Hypothalamus (tissue), 51 donors: ENCODE measurements at regions not wholly inside any gene's neighbourhood (a gene's known extent, or its start where the extent isn't known, plus 50 kb on each side); places are given as distances from the start of the nearest gene placed in this dataset.

ENCODE experiments used
- DNase-seq, 51 donors: peaks; one replicate each; lab custom pipeline; 2025; lab: John Stamatoyannopoulos, UW

DNA sequence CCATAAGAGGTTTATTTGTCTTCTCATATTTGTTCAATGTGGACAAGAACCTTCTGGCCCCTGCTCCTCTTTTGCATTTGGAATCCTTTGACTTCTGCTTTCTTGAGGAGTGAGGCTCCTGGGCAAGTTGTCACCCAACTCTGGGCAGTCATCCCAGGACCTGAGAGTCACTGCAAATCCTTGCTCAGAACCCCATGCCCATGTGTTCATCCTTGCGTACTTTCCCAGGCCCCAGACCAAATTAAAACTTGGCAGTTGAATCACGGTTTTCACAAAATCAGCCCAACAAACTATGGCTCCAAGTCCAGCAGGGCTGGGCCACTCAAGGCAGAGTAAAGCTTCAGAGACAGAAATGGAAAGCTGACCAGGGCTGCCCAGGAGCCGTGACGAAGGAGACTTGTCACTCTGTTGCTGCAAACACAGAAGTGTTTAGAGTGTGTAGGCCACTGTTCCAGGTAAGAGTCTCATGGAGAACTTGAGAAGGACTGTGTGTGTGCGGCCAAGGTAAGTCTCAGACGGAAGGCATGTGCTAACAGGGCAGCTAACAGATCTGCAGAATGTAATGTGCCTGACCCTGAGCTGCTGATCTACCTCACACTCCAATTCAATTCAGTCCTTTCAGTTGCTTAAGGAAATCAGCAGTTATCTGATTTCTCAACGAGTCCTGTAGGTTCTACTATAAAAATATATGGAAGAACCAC lies 549.4 kb upstream of the HS6ST1 start:
- DNase-seq: peak in 12 of 51 donors; percentile 4 to 44 (median 15)

- no peak for DNase-seq
Measured at GRCh38 chr2:128868686-128869551, 550.3 kb upstream of the HS6ST1 start.

- no peak for DNase-seq
Measured at GRCh38 chr2:128874608-128875007, 555.9 kb upstream of the HS6ST1 start.

DNA sequence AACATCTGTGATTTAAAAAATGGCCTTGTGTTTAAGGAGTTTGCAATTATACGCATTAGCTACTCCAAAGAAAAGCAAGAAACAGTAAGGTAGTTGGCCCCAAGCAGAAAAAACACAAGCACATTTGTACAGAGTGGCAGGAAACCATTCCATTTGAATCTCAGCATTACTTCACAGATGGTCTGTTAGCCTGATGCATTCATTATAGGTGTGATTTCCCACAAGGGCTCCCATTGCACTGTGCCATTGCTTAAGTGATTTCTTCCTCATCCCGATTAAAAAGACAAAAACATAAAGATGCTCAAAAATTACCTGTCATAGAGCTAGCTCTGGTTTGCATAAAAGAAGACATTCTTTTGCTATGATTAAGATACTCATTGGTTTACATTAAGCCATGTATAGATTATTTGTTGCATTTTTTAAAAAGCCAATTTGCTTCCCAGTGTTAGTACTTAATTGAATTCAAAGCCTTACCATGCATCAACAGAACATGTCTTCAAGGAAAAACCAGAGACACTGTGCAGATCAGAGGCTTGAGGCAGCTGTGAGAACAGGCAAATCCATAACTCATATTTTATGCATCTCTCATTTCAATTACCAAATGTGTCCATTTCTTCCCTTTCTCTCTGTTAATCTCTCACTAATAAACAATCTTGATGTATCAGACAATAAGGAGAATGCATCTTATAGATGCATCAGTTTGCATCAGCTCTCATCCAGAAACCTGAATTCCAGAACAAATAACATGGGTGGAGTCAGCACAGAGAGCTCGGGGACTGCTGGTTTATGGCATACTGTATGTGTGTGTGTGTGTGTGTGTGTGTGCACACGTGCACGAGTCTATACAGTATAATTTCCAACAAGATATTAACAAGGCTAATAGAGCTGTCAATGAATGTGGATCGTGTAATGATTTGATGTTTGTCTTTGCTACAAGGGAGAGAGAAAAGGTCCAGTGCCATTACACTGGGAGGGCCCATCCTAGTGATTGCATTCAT lies 558.6 kb upstream of the HS6ST1 start:
- no peak for DNase-seq

- DNase-seq: no peak
Measured at GRCh38 chr2:128879161-128879560, 560.5 kb upstream of the HS6ST1 start.

- no peak for DNase-seq
Measured at GRCh38 chr2:128894896-128895295, 576.2 kb upstream of the HS6ST1 start.

DNA sequence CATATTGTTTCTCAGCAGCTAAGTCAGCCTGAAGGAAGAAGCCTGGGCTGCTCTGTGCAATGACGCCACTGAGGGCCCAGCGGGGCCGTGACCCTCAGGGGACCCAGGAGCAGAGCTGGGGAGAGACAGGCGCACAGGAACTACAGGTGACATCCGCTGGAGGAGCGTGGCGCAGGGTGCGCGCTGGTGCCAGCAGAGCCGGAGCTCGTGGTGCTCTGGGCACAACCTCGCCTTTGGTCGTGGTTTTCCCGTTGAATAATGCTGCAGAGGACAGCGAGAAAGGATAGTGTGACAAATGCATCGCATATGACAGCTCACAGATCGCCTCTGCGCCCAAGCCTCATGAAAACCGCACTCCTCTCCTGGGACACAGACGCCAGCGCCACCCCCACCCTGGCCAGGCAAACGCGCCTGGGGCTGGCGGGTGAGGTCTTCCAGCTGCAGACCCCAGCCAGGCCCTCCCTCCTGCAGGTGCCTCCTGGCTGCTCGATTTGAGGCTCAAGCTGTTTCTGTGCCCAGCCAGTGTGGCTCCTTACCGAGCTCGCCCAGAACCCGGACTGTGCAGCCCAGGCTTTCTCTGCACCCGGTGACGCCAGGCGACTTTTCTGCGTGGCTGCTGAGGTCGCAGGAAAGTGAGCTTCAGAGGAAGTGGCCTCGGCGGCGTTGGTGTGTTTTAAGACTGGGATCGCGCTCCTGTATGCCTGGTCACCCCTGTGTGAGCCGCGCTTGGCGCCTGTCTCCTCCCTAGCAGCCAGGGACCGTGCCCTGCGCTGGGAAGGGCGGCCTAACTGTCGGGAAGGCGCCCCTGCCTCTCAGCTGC lies 583.1 kb upstream of the HS6ST1 start:
- peak in 1 of 51 donors; percentile 5 for DNase-seq

DNA sequence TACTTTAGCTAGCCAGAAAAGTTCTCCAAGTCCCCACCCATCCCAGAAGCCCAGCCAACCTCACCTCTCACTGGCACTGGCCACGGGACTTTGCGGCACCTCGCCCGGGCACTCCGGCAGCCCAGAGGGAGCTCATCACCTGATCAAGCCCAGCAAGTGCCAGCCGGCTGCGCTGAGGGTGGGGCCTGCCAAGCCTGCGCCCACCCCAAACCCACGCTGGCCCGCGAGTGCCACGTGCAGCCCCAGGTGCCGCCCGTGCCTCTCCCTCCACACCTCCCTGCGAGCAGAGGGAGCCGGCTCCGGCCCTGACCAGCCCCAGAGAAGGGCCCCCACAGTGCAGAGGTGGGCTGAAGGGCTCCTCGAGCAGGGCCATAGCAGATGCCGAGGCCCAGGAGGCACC lies 585.0 kb upstream of the HS6ST1 start:
- no peak for DNase-seq

GRCh38 chr2:128911276-128911675 lies 592.6 kb upstream of the HS6ST1 start:
- DNase-seq: no peak

GRCh38 chr2:128914320-128914719 lies 595.7 kb upstream of the HS6ST1 start:
- no peak for DNase-seq

- DNase-seq: no peak
Measured at GRCh38 chr2:128921751-128922150, 603.1 kb upstream of the HS6ST1 start.

DNA sequence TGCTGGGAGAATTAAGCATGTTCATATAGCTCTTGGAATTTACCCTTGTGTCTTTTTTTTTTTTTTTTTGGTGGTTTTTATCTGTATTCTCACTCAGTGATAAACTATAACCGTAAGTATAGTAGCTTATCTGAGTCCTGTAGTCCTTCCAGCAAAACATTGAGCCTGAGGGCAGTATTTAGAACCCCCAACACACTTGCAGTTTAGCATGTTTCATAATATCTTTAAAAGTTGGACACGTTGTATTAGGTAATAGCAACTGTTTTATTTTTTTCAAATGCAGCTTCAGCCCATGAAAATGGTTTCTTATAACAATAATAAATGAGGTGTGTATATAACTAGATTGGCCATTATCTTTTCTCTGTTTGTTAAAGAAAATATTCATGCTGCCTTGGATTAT lies 603.5 kb upstream of the HS6ST1 start:
- DNase-seq: no peak

GRCh38 chr2:128925631-128926030 lies 607.0 kb upstream of the HS6ST1 start:
- DNase-seq: no peak

- DNase-seq: no peak
Measured at GRCh38 chr2:128930101-128930500, 611.4 kb upstream of the HS6ST1 start.

- DNase-seq: no peak
Measured at GRCh38 chr2:128940378-128940777, 621.7 kb upstream of the HS6ST1 start.

DNA sequence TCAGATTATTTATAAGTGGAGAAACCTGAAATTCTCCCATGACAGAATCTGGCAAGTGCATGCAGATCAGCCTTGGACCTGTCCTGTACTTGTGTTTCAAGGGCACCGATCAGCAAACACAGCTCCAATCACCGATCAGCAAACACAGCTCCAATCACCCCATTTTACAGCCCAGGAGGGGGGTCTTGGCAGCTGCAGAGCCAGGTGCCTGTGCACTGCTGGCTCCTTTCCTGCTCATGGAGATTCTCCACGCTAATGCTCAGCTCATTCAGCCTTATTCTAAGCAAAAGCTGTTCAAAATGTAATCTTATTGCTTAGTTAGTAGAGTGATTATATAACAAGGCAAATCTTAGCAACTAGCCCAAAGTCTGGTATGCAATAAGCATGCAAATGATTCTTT lies 623.1 kb upstream of the HS6ST1 start:
- DNase-seq: no peak

GRCh38 chr2:128949360-128949759 lies 630.7 kb upstream of the HS6ST1 start:
- DNase-seq: no peak

- DNase-seq: no peak
Measured at GRCh38 chr2:128950758-128951157, 632.1 kb upstream of the HS6ST1 start.

DNA sequence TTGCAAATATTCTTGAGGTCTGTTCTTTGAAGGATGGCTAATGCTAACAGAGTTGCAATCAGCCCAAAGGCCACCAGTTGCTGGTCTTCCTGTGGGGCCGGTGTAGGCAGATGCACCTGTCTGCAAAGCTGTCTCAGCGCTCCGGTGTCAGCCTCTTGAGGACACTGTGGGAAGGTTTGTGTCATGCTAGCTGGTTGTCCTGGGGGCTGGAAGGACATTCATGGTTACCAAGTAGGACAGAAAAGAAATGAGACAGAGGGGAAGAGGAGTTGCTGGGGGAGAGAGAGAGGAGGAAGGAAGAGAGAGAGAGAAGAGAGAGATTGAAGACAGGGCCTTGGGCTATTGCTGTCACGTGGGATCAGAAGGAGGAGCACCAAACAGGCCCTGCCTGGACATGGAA lies 639.6 kb upstream of the HS6ST1 start:
- no peak for DNase-seq

- DNase-seq: no peak
Measured at GRCh38 chr2:128967646-128968045, 649.0 kb upstream of the HS6ST1 start.
